ENCODE measurements at regions not wholly inside any gene's neighbourhood (a gene's known extent, or its start where the extent isn't known, plus 50 kb on each side); places are given as distances from the start of the nearest gene placed in this dataset.
"Not testable (repeated sequence)": the region's sequence is repeated elsewhere in the genome, so short reads cannot be mapped to it uniquely, and the experiment has no call there.

GRCh38 chr2:201946746-201947145 lies 86.9 kb upstream of the FZD7 start:
- POLR2A ChIA-PET, CTCF ChIA-PET: not testable (repeated sequence)

GRCh38 chr2:201947287-201947686 lies 86.4 kb upstream of the FZD7 start:
- ChIA-PET POLR2A (no interaction called here), CTCF (no interaction called here)

- CTCF ChIA-PET = no interaction called here
Observed at GRCh38 chr2:201949181-201949926, 84.3 kb upstream of the FZD7 start.

GRCh38 chr2:201949927-201950246 lies 83.8 kb upstream of the FZD7 start:
- CTCF ChIA-PET = no interaction called here
- POLR2A ChIA-PET = no interaction called here

More at GRCh38 chr2:201949181-201949926, 84.3 kb upstream of the FZD7 start:
- POLR2A ChIA-PET = no interaction called here

GRCh38 chr2:201950606-201951005 lies 83.0 kb upstream of the FZD7 start:
- CTCF ChIA-PET = no interaction called here
- POLR2A ChIA-PET = no interaction called here

- POLR2A ChIA-PET = no interaction called here
- CTCF ChIA-PET = no interaction called here
Observed at GRCh38 chr2:201952187-201952586, 81.5 kb upstream of the FZD7 start.

- CTCF ChIA-PET = no interaction called here
- POLR2A ChIA-PET = no interaction called here
Observed at GRCh38 chr2:201953396-201953795, 80.3 kb upstream of the FZD7 start.

- CTCF ChIA-PET = no interaction called here
Observed at GRCh38 chr2:201953880-201954279, 79.8 kb upstream of the FZD7 start.

GRCh38 chr2:201955231-201955630 lies 78.4 kb upstream of the FZD7 start:
- CTCF ChIA-PET = no interaction called here
- POLR2A ChIA-PET = no interaction called here

More at GRCh38 chr2:201953880-201954279, 79.8 kb upstream of the FZD7 start:
- POLR2A ChIA-PET = no interaction called here

- CTCF ChIA-PET = no interaction called here
- POLR2A ChIA-PET = no interaction called here
Observed at GRCh38 chr2:201955702-201956141, 77.9 kb upstream of the FZD7 start.

GRCh38 chr2:201956361-201956760 lies 77.3 kb upstream of the FZD7 start:
- ChIA-PET CTCF (no interaction called here), POLR2A (no interaction called here)

GRCh38 chr2:201957091-201957490 lies 76.6 kb upstream of the FZD7 start:
- CTCF ChIA-PET = no interaction called here
- POLR2A ChIA-PET = no interaction called here

GRCh38 chr2:201959198-201959597 lies 74.5 kb upstream of the FZD7 start:
- ChIA-PET CTCF (no interaction called here), POLR2A (no interaction called here)

- ChIA-PET CTCF (no interaction called here), POLR2A (no interaction called here)
Observed at GRCh38 chr2:201959626-201960025, 74.0 kb upstream of the FZD7 start.

GRCh38 chr2:201960305-201960704 lies 73.3 kb upstream of the FZD7 start:
- ChIA-PET CTCF (no interaction called here), POLR2A (no interaction called here)

- CTCF ChIA-PET = no interaction called here
- POLR2A ChIA-PET = no interaction called here
Observed at GRCh38 chr2:201961401-201961800, 72.3 kb upstream of the FZD7 start.

GRCh38 chr2:201962774-201963562 lies 70.7 kb upstream of the FZD7 start:
- POLR2A ChIA-PET = interaction anchor here (0.7 kb wide), 1 partner anchor 181 kb away, joined by 7 read pairs; no protein-coding TSS in a partner anchor
- CTCF ChIA-PET = no interaction called here

GRCh38 chr2:201964011-201964410 lies 69.6 kb upstream of the FZD7 start:
- ChIA-PET POLR2A (no interaction called here), CTCF (no interaction called here)

GRCh38 chr2:201964631-201965206 lies 68.9 kb upstream of the FZD7 start:
- CTCF ChIA-PET = no interaction called here
- POLR2A ChIA-PET = no interaction called here

- ChIA-PET POLR2A (no interaction called here), CTCF (no interaction called here)
Observed at GRCh38 chr2:201965550-201965949, 68.1 kb upstream of the FZD7 start.

GRCh38 chr2:201966691-201967438 lies 66.8 kb upstream of the FZD7 start:
- CTCF ChIA-PET = no interaction called here
- POLR2A ChIA-PET = interaction anchor here (0.6 kb wide), 1 partner anchor 128 kb away, joined by 5 read pairs; no protein-coding TSS in a partner anchor
